ENCODE measurements at regions not wholly inside any gene's neighbourhood (a gene's known extent, or its start where the extent isn't known, plus 50 kb on each side); places are given as distances from the start of the nearest gene placed in this dataset.

- no peak for DNase-seq
These were observed 366.6 kb upstream of the PFKP start for GRCh38 chr10:2700626-2701305.

- DNase-seq = no peak
These were observed 378.4 kb upstream of the PFKP start for GRCh38 chr10:2688958-2689357.

GRCh38 chr10:2686691-2687090 lies 380.7 kb upstream of the PFKP start:
- no peak for DNase-seq

- DNase-seq = no peak
These were observed 384.9 kb upstream of the PFKP start for GRCh38 chr10:2682491-2682890.

- DNase-seq = no peak
These were observed 385.5 kb upstream of the PFKP start for GRCh38 chr10:2681891-2682290.

- no peak for DNase-seq
These were observed 386.5 kb upstream of the PFKP start for GRCh38 chr10:2680821-2681220.

GRCh38 chr10:2679646-2680045 lies 387.7 kb upstream of the PFKP start:
- no peak for DNase-seq

- no peak for DNase-seq
These were observed 390.9 kb upstream of the PFKP start for GRCh38 chr10:2676455-2676854.

- DNase-seq = no peak
These were observed 392.9 kb upstream of the PFKP start for GRCh38 chr10:2674451-2674850.

- DNase-seq = no peak
These were observed 396.5 kb upstream of the PFKP start for GRCh38 chr10:2670864-2671263.

- DNase-seq = no peak
These were observed 401.6 kb upstream of the PFKP start for GRCh38 chr10:2665772-2666171.

- DNase-seq = no peak
These were observed 407.1 kb upstream of the PFKP start for GRCh38 chr10:2660276-2660675.

- no peak for DNase-seq
These were observed 407.6 kb upstream of the PFKP start for GRCh38 chr10:2659660-2660209.

GRCh38 chr10:2658780-2659179 lies 408.6 kb upstream of the PFKP start:
- DNase-seq = no peak

GRCh38 chr10:2650328-2650727 lies 417.0 kb upstream of the PFKP start:
- DNase-seq = no peak

GRCh38 chr10:2641028-2641427 lies 426.3 kb upstream of the PFKP start:
- DNase-seq = no peak

GRCh38 chr10:2633630-2634029 lies 433.7 kb upstream of the PFKP start:
- no peak for DNase-seq

GRCh38 chr10:2631557-2632205 lies 435.7 kb upstream of the PFKP start:
- no peak for DNase-seq

GRCh38 chr10:2628705-2629104 lies 438.6 kb upstream of the PFKP start:
- no peak for DNase-seq

- DNase-seq = no peak
These were observed 439.4 kb upstream of the PFKP start for GRCh38 chr10:2627969-2628368.

GRCh38 chr10:2625094-2625493 lies 442.3 kb upstream of the PFKP start:
- DNase-seq = no peak

GRCh38 chr10:2623675-2624274 lies 443.6 kb upstream of the PFKP start:
- no peak for DNase-seq

GRCh38 chr10:2620827-2621521 lies 446.4 kb upstream of the PFKP start:
- DNase-seq = no peak

GRCh38 chr10:2619916-2620315 lies 447.4 kb upstream of the PFKP start:
- no peak for DNase-seq
